Mesendoderm (in vitro differentiated cells): ENCODE measurements at regions not wholly inside any gene's neighbourhood (a gene's known extent, or its start where the extent isn't known, plus 50 kb on each side); places are given as distances from the start of the nearest gene placed in this dataset.
"Not testable (repeated sequence)": the region's sequence is repeated elsewhere in the genome, so short reads cannot be mapped to it uniquely, and the experiment has no call there.

Experiments
- DNase-seq: peaks from one replicate; pipeline ENCODE4 v3.0.0; 2013
- H2AK5ac ChIP-seq: 2 replicates; pipeline ENCODE4 v1.6.1; 2013; ENCODE audit warnings: low read length, inconsistent platforms
- H2BK120ac ChIP-seq: 2 replicates; pipeline ENCODE4 v1.6.1; 2013; ENCODE audit warnings: low read depth, mild to moderate bottlenecking, low read length, moderate library complexity, mixed read lengths
- H2BK15ac ChIP-seq: replicated peaks from 2 replicates; pipeline ENCODE4 v1.6.1; 2013; ENCODE audit warnings: low read depth, mild to moderate bottlenecking, moderate library complexity
- H2BK5ac ChIP-seq: 2 replicates; pipeline ENCODE4 v1.6.1; 2013; ENCODE audit warnings: low read length, inconsistent platforms
- H3K18ac ChIP-seq: 2 replicates; pipeline ENCODE4 v1.6.1; 2013; ENCODE audit warnings: mild to moderate bottlenecking, low read length, mixed read lengths
- H3K23ac ChIP-seq: one replicate; pipeline ENCODE4 v1.6.1; 2013; ENCODE audit warnings: low read length
- H3K27ac ChIP-seq: 2 replicates; pipeline ENCODE4 v1.5.1; 2013; ENCODE audit warnings: low read depth, mild to moderate bottlenecking, inconsistent platforms, low read length, moderate library complexity
- H3K27me3 ChIP-seq: 2 replicates; pipeline ENCODE4 v1.6.1; 2013; ENCODE audit warnings: low read length, control low read depth, mild to moderate bottlenecking, inconsistent platforms; ENCODE audit not compliant: insufficient read depth, poor library complexity
- H3K36me3 ChIP-seq: 2 replicates; pipeline ENCODE4 v1.6.1; 2013; ENCODE audit warnings: low read length, inconsistent platforms; ENCODE audit not compliant: control insufficient read depth, insufficient read depth
- H3K4ac ChIP-seq: one replicate; pipeline ENCODE4 v1.6.1; 2013; ENCODE audit warnings: low read depth, mild to moderate bottlenecking, low read length, moderate library complexity
- H3K4me1 ChIP-seq: 2 replicates; pipeline ENCODE4 v1.6.1; 2013; ENCODE audit warnings: low read depth, low read length, inconsistent platforms; ENCODE audit not compliant: control insufficient read depth
- H3K4me2 ChIP-seq: 2 replicates; pipeline ENCODE4 v1.6.1; 2013; ENCODE audit warnings: low read length
- H3K4me3 ChIP-seq: 2 replicates; pipeline ENCODE4 v1.5.1; 2013; ENCODE audit warnings: mild to moderate bottlenecking, low read length
- H3K56ac ChIP-seq: one replicate; pipeline ENCODE4 v1.6.1; 2013; ENCODE audit warnings: low read length
- H3K79me1 ChIP-seq: 2 replicates; pipeline ENCODE4 v1.6.1; 2013; ENCODE audit warnings: low read length, inconsistent platforms
- H3K79me2 ChIP-seq: 2 replicates; pipeline ENCODE4 v1.6.1; 2013; ENCODE audit warnings: mild to moderate bottlenecking, low read length; ENCODE audit not compliant: control insufficient read depth, insufficient read depth
- H3K9ac ChIP-seq: 2 replicates; pipeline ENCODE4 v1.6.1; 2013; ENCODE audit warnings: low read length, inconsistent platforms
- H4K5ac ChIP-seq: one replicate; pipeline ENCODE4 v1.6.1; 2013; ENCODE audit warnings: low read length
- H4K8ac ChIP-seq: one replicate; pipeline ENCODE4 v1.6.1; 2013; ENCODE audit warnings: low read depth, mild to moderate bottlenecking, control low read depth, low read length, moderate library complexity
- WGBS: extraction: QIAGEN DNeasy Blood & Tissue Kit; methylation state at CpG from one replicate; pipeline ENCODE4 v1.1.7; 2013; ENCODE audit warnings: low lambda C conversion rate, missing lambda C conversion rate; ENCODE audit not compliant: insufficient coverage; ENCODE audit errors: extremely low coverage; 5-methylcytosine and 5-hydroxymethylcytosine counted together

GRCh38 chr9:101814064-101814463, 75.6 kb upstream of the GRIN3A start:
- no peaks in the 10 kb centered on the region for H3K4me1 ChIP-seq
- no peak overlapping the region for H3K56ac ChIP-seq
- no peak overlapping the region for H3K4me3 ChIP-seq
- H3K79me2 ChIP-seq = no peaks in the 10 kb centered on the region
- H3K4ac ChIP-seq = no peak overlapping the region
- no peak overlapping the region for H2AK5ac ChIP-seq
- DNase-seq = no peak
- H3K4me2 ChIP-seq = no peak overlapping the region
- no peak overlapping the region for H2BK5ac ChIP-seq
- no peak overlapping the region for H3K23ac ChIP-seq
- WGBS = no CpG with 5 or more reads among the region's 1 CpG
- no peak overlapping the region for H3K9ac ChIP-seq
- H3K27me3 ChIP-seq = no peaks in the 10 kb centered on the region
- H2BK15ac ChIP-seq = no peak overlapping the region
- no peak overlapping the region for H4K5ac ChIP-seq
- no peak overlapping the region for H2BK120ac ChIP-seq
- no peak overlapping the region for H3K27ac ChIP-seq
- H3K18ac ChIP-seq = no peak overlapping the region
- no peaks in the 10 kb centered on the region for H3K36me3 ChIP-seq
- no peak overlapping the region for H4K8ac ChIP-seq
- no peaks in the 10 kb centered on the region for H3K79me1 ChIP-seq

GRCh38 chr9:101807879-101808278, 69.4 kb upstream of the GRIN3A start:
- not testable (repeated sequence) for H3K4ac ChIP-seq, H3K79me2 ChIP-seq, H3K18ac ChIP-seq, H3K4me1 ChIP-seq, H3K9ac ChIP-seq, H3K4me3 ChIP-seq, H3K79me1 ChIP-seq, H3K4me2 ChIP-seq, H4K5ac ChIP-seq, H2BK120ac ChIP-seq, H3K23ac ChIP-seq, H2AK5ac ChIP-seq, H2BK5ac ChIP-seq, H4K8ac ChIP-seq, H3K56ac ChIP-seq, DNase-seq, H3K27ac ChIP-seq, H3K27me3 ChIP-seq, H3K36me3 ChIP-seq, H2BK15ac ChIP-seq
- WGBS = no CpG with 5 or more reads among the region's 4 CpGs

GRCh38 chr9:101796044-101796443, 57.6 kb upstream of the GRIN3A start:
- Histone ChIP-seq H4K5ac (no peak overlapping the region), H3K18ac (no peak overlapping the region), H4K8ac (no peak overlapping the region), H3K27me3 (no peaks in the 10 kb centered on the region), H3K4me1 (no peaks in the 10 kb centered on the region), H3K79me1 (no peaks in the 10 kb centered on the region), H3K79me2 (no peaks in the 10 kb centered on the region), H3K4ac (no peak overlapping the region), H3K36me3 (no peaks in the 10 kb centered on the region), H3K23ac (no peak overlapping the region), H2BK5ac (no peak overlapping the region), H2AK5ac (no peak overlapping the region), H3K4me3 (no peak overlapping the region), H2BK15ac (no peak overlapping the region), H3K56ac (no peak overlapping the region), H3K4me2 (no peak overlapping the region), H2BK120ac (no peak overlapping the region), H3K9ac (no peak overlapping the region), H3K27ac (no peak overlapping the region)
- no peak for DNase-seq
- no CpG with 5 or more reads among the region's 5 CpGs for WGBS

DNA sequence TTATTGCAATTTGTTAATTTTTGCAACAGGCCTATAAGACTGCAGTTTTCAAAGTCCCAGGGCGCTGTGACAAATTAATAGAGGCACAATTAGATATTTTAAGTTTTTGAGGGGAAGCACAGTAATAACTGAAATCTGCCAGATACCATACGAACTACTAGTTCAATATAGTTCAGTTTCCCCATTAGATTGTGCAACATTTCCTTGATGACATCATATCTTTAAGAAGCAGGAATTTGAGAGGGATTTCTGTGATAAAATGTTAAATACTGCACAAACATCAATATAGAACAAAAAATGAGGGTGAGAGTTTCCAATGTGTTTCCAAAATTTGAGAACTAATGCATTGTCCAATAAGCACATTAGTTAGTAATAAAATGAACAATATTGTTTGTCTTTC, 56.7 kb upstream of the GRIN3A start:
- no peak overlapping the region for H3K18ac ChIP-seq
- H2AK5ac ChIP-seq = no peak overlapping the region
- H3K79me1 ChIP-seq = no peaks in the 10 kb centered on the region
- WGBS = no CpG with 5 or more reads among the region's 2 CpGs
- H2BK5ac ChIP-seq = no peak overlapping the region
- H3K4me2 ChIP-seq = no peak overlapping the region
- H3K4ac ChIP-seq = no peak overlapping the region
- H2BK15ac ChIP-seq = no peak overlapping the region
- no peaks in the 10 kb centered on the region for H3K79me2 ChIP-seq
- no peak overlapping the region for H3K4me3 ChIP-seq
- H3K36me3 ChIP-seq = no peaks in the 10 kb centered on the region
- no peak overlapping the region for H4K8ac ChIP-seq
- H2BK120ac ChIP-seq = no peak overlapping the region
- DNase-seq = no peak
- H3K27me3 ChIP-seq = no peaks in the 10 kb centered on the region
- H4K5ac ChIP-seq = no peak overlapping the region
- H3K9ac ChIP-seq = no peak overlapping the region
- no peak overlapping the region for H3K23ac ChIP-seq
- no peak overlapping the region for H3K56ac ChIP-seq
- no peak overlapping the region for H3K27ac ChIP-seq
- no peaks in the 10 kb centered on the region for H3K4me1 ChIP-seq

DNA sequence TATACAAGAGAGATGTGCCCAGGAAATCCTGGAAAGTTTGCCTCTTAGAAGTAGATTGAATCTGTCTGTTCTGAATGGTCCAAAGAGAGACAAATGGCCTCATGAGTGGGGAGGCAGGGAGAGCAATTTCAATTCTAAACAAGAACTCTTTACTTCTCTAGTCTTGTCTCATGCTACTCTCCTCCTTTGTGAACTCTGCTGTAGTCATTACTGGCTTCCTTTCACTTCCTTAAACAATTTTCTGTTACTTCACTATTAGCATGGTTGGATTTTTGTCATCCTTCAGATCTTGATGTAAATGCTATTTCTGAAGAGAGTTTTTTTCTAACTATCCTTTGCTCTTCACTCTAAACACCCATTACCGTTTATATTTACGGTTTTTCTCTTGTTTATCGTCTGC, 54.0 kb upstream of the GRIN3A start:
- Histone ChIP-seq H2BK5ac (no peak overlapping the region), H4K5ac (no peak overlapping the region), H3K27ac (no peak overlapping the region), H3K23ac (no peak overlapping the region), H3K9ac (no peak overlapping the region), H3K18ac (no peak overlapping the region), H3K56ac (no peak overlapping the region), H2BK120ac (no peak overlapping the region), H3K4me2 (no peak overlapping the region), H3K79me2 (no peaks in the 10 kb centered on the region), H3K36me3 (no peaks in the 10 kb centered on the region), H3K4me1 (no peaks in the 10 kb centered on the region), H4K8ac (no peak overlapping the region), H3K4ac (no peak overlapping the region), H3K27me3 (no peaks in the 10 kb centered on the region), H3K79me1 (no peaks in the 10 kb centered on the region), H2AK5ac (no peak overlapping the region), H2BK15ac (no peak overlapping the region), H3K4me3 (no peak overlapping the region)
- WGBS = no CpG with 5 or more reads among the region's 3 CpGs
- no peak for DNase-seq

GRCh38 chr9:101791938-101792337, 53.5 kb upstream of the GRIN3A start:
- DNase-seq = peak; percentile 77
- no peak overlapping the region for H3K23ac ChIP-seq
- WGBS = no CpG with 5 or more reads among the region's 3 CpGs
- H3K27me3 ChIP-seq = no peaks in the 10 kb centered on the region
- no peak overlapping the region for H2BK15ac ChIP-seq
- no peak overlapping the region for H3K18ac ChIP-seq
- no peak overlapping the region for H3K9ac ChIP-seq
- no peaks in the 10 kb centered on the region for H3K79me1 ChIP-seq
- H3K36me3 ChIP-seq = no peaks in the 10 kb centered on the region
- H3K4me1 ChIP-seq = no peaks in the 10 kb centered on the region
- H3K79me2 ChIP-seq = no peaks in the 10 kb centered on the region
- no peak overlapping the region for H3K4ac ChIP-seq
- H3K27ac ChIP-seq = no peak overlapping the region
- no peak overlapping the region for H2BK120ac ChIP-seq
- no peak overlapping the region for H3K56ac ChIP-seq
- H2BK5ac ChIP-seq = no peak overlapping the region
- no peak overlapping the region for H2AK5ac ChIP-seq
- no peak overlapping the region for H3K4me3 ChIP-seq
- H4K8ac ChIP-seq = no peak overlapping the region
- no peak overlapping the region for H4K5ac ChIP-seq
- H3K4me2 ChIP-seq = no peak overlapping the region
